ENCODE measurements at regions not wholly inside any gene's neighbourhood (a gene's known extent, or its start where the extent isn't known, plus 50 kb on each side); places are given as distances from the start of the nearest gene placed in this dataset.
A peak's percentile ranks its signal among the peaks of the same experiment; 100 is the strongest.

GRCh38 chr5:71880536-71880935 lies 161.5 kb downstream of the CARTPT start:
- WGBS, result 71% methylated on average over 4 of the region's 5 CpGs
- Histone ChIP-seq H2BK15ac (ENCODE audit: low read depth, poor library complexity, severe bottlenecking) (no peak overlapping the region), H3K79me1 (replicated peaks; ENCODE audit: low read length, poor library complexity, severe bottlenecking) (no peaks in the 10 kb centered on the region), H3K36me3 (ENCODE audit: control insufficient read depth in 1 of 2, insufficient read depth in 2 of 2, low read depth in 1 of 2, low read length in 2 of 2) (no peaks in the 10 kb centered on the region), H3K18ac (ENCODE audit: low read depth in 1 of 2, low read length in 2 of 2) (no peak overlapping the region), H3K4me3 (ENCODE audit: insufficient read depth in 1 of 2, low read depth in 1 of 2, low read length in 2 of 2) (no peak overlapping the region), H2BK12ac (ENCODE audit: low read length in 2 of 2) (no peak overlapping the region), H3K9ac (ENCODE audit: low read length) (no peak overlapping the region), H3K27ac (ENCODE audit: low read length, poor library complexity, severe bottlenecking) (no peak overlapping the region), H4K8ac (ENCODE audit: low read length) (no peak overlapping the region), H3K4me1 (ENCODE audit: control insufficient read depth, insufficient read depth, low read depth, low read length) (no peaks in the 10 kb centered on the region), H4K91ac (ENCODE audit: low read length) (no peak overlapping the region), H3K4ac (ENCODE audit: low read depth in 1 of 2, low read length in 2 of 2) (no peak overlapping the region), H3K4me2 (ENCODE audit: low read length, poor library complexity, severe bottlenecking) (no peak overlapping the region), H2AFZ (ENCODE audit: low read depth, low read length) (no peak overlapping the region), H3K27me3 (ENCODE audit: control insufficient read depth in 1 of 2, insufficient read depth in 1 of 2, low read length in 2 of 2) (peaks cover 9 to 12% of the 10 kb centered on the region in 2 experiments), H3K23ac (ENCODE audit: low read length in 2 of 2) (no peak overlapping the region), H3K9me3 (ENCODE audit: control insufficient read depth, low read length) (no peaks in the 10 kb centered on the region), H3K14ac (ENCODE audit: low read length in 2 of 2) (no peak overlapping the region), H2AK5ac (ENCODE audit: low read length, severe bottlenecking) (no peak overlapping the region), H2BK120ac (ENCODE audit: low read depth, low read length) (no peak overlapping the region), H2BK5ac (ENCODE audit: low read depth, low read length, poor library complexity, severe bottlenecking) (no peak overlapping the region)
- DNase-seq, result peak; percentile 33

GRCh38 chr5:71882826-71883741 lies 164.0 kb downstream of the CARTPT start:
- no peak overlapping the region for H3K4me2 ChIP-seq (ENCODE audit: low read length, poor library complexity, severe bottlenecking)
- H3K4me3 ChIP-seq (ENCODE audit: insufficient read depth in 1 of 2, low read depth in 1 of 2, low read length in 2 of 2), result no peak overlapping the region
- H2BK5ac ChIP-seq (ENCODE audit: low read depth, low read length, poor library complexity, severe bottlenecking), result no peak overlapping the region
- no peak overlapping the region for H3K4ac ChIP-seq (ENCODE audit: low read depth in 1 of 2, low read length in 2 of 2)
- H4K8ac ChIP-seq (ENCODE audit: low read length), result no peak overlapping the region
- H2BK15ac ChIP-seq (ENCODE audit: low read depth, poor library complexity, severe bottlenecking), result no peak overlapping the region
- H4K91ac ChIP-seq (ENCODE audit: low read length), result peak overlapping the region; percentile 4
- H3K18ac ChIP-seq (ENCODE audit: low read depth in 1 of 2, low read length in 2 of 2), result peak overlapping the region in 1 of 2 experiments; percentile 60
- H2BK12ac ChIP-seq (ENCODE audit: low read length in 2 of 2), result no peak overlapping the region
- no peak overlapping the region for H3K23ac ChIP-seq (ENCODE audit: low read length in 2 of 2)
- no peak overlapping the region for H2AK5ac ChIP-seq (ENCODE audit: low read length, severe bottlenecking)
- no peak overlapping the region for H2AFZ ChIP-seq (ENCODE audit: low read depth, low read length)
- H3K9me3 ChIP-seq (ENCODE audit: control insufficient read depth, low read length), result no peaks in the 10 kb centered on the region
- H3K79me1 ChIP-seq (replicated peaks; ENCODE audit: low read length, poor library complexity, severe bottlenecking), result no peaks in the 10 kb centered on the region
- no peak overlapping the region for H3K14ac ChIP-seq (ENCODE audit: low read length in 2 of 2)
- 90% methylated on average over 10 of the region's 10 CpGs for WGBS
- no peak overlapping the region for H3K9ac ChIP-seq (ENCODE audit: low read length)
- no peak overlapping the region for H3K27ac ChIP-seq (ENCODE audit: low read length, poor library complexity, severe bottlenecking)
- H3K36me3 ChIP-seq (ENCODE audit: control insufficient read depth in 1 of 2, insufficient read depth in 2 of 2, low read depth in 1 of 2, low read length in 2 of 2), result no peaks in the 10 kb centered on the region
- H2BK120ac ChIP-seq (ENCODE audit: low read depth, low read length), result no peak overlapping the region
- no peaks in the 10 kb centered on the region for H3K4me1 ChIP-seq (ENCODE audit: control insufficient read depth, insufficient read depth, low read depth, low read length)
- DNase-seq, result peak; percentile 34
- H3K27me3 ChIP-seq (ENCODE audit: control insufficient read depth in 1 of 2, insufficient read depth in 1 of 2, low read length in 2 of 2), result peaks cover 9 to 12% of the 10 kb centered on the region in 2 experiments

GRCh38 chr5:71883742-71884103 lies 164.6 kb downstream of the CARTPT start:
- Histone ChIP-seq H2BK120ac (ENCODE audit: low read depth, low read length) (no peak overlapping the region), H2BK15ac (ENCODE audit: low read depth, poor library complexity, severe bottlenecking) (no peak overlapping the region), H3K18ac (ENCODE audit: low read depth in 1 of 2, low read length in 2 of 2) (peak overlapping the region in 1 of 2 experiments; percentile 60), H4K91ac (ENCODE audit: low read length) (no peak overlapping the region), H2BK5ac (ENCODE audit: low read depth, low read length, poor library complexity, severe bottlenecking) (no peak overlapping the region), H2BK12ac (ENCODE audit: low read length in 2 of 2) (no peak overlapping the region), H3K4me1 (ENCODE audit: control insufficient read depth, insufficient read depth, low read depth, low read length) (no peaks in the 10 kb centered on the region), H3K9ac (ENCODE audit: low read length) (no peak overlapping the region), H3K4me2 (ENCODE audit: low read length, poor library complexity, severe bottlenecking) (no peak overlapping the region), H3K4ac (ENCODE audit: low read depth in 1 of 2, low read length in 2 of 2) (no peak overlapping the region), H3K9me3 (ENCODE audit: control insufficient read depth, low read length) (no peaks in the 10 kb centered on the region), H3K23ac (ENCODE audit: low read length in 2 of 2) (peak overlapping the region in 1 of 2 experiments; percentile 64), H3K79me1 (replicated peaks; ENCODE audit: low read length, poor library complexity, severe bottlenecking) (no peaks in the 10 kb centered on the region), H3K4me3 (ENCODE audit: insufficient read depth in 1 of 2, low read depth in 1 of 2, low read length in 2 of 2) (no peak overlapping the region), H3K27ac (ENCODE audit: low read length, poor library complexity, severe bottlenecking) (no peak overlapping the region), H2AFZ (ENCODE audit: low read depth, low read length) (no peak overlapping the region), H3K14ac (ENCODE audit: low read length in 2 of 2) (no peak overlapping the region), H3K27me3 (ENCODE audit: control insufficient read depth in 1 of 2, insufficient read depth in 1 of 2, low read length in 2 of 2) (peaks cover 9 to 12% of the 10 kb centered on the region in 2 experiments), H4K8ac (ENCODE audit: low read length) (no peak overlapping the region), H3K36me3 (ENCODE audit: control insufficient read depth in 1 of 2, insufficient read depth in 2 of 2, low read depth in 1 of 2, low read length in 2 of 2) (no peaks in the 10 kb centered on the region), H2AK5ac (ENCODE audit: low read length, severe bottlenecking) (no peak overlapping the region)
- DNase-seq, result no peak
- 70% methylated on average over 2 of the region's 2 CpGs for WGBS

GRCh38 chr5:71884926-71885325 lies 165.9 kb downstream of the CARTPT start:
- H3K36me3 ChIP-seq (ENCODE audit: control insufficient read depth in 1 of 2, insufficient read depth in 2 of 2, low read depth in 1 of 2, low read length in 2 of 2), result no peaks in the 10 kb centered on the region
- H3K9ac ChIP-seq (ENCODE audit: low read length), result no peak overlapping the region
- H2AFZ ChIP-seq (ENCODE audit: low read depth, low read length), result no peak overlapping the region
- H3K4ac ChIP-seq (ENCODE audit: low read depth in 1 of 2, low read length in 2 of 2), result no peak overlapping the region
- H3K23ac ChIP-seq (ENCODE audit: low read length in 2 of 2), result no peak overlapping the region
- H3K4me2 ChIP-seq (ENCODE audit: low read length, poor library complexity, severe bottlenecking), result no peak overlapping the region
- H2BK12ac ChIP-seq (ENCODE audit: low read length in 2 of 2), result no peak overlapping the region
- H3K18ac ChIP-seq (ENCODE audit: low read depth in 1 of 2, low read length in 2 of 2), result no peak overlapping the region
- peaks cover 17 to 18% of the 10 kb centered on the region in 2 experiments for H3K27me3 ChIP-seq (ENCODE audit: control insufficient read depth in 1 of 2, insufficient read depth in 1 of 2, low read length in 2 of 2)
- H3K27ac ChIP-seq (ENCODE audit: low read length, poor library complexity, severe bottlenecking), result no peak overlapping the region
- no peak overlapping the region for H3K14ac ChIP-seq (ENCODE audit: low read length in 2 of 2)
- H3K4me3 ChIP-seq (ENCODE audit: insufficient read depth in 1 of 2, low read depth in 1 of 2, low read length in 2 of 2), result no peak overlapping the region
- H2BK120ac ChIP-seq (ENCODE audit: low read depth, low read length), result no peak overlapping the region
- H3K9me3 ChIP-seq (ENCODE audit: control insufficient read depth, low read length), result no peaks in the 10 kb centered on the region
- no peak overlapping the region for H4K91ac ChIP-seq (ENCODE audit: low read length)
- no peak overlapping the region for H2BK5ac ChIP-seq (ENCODE audit: low read depth, low read length, poor library complexity, severe bottlenecking)
- no peak overlapping the region for H4K8ac ChIP-seq (ENCODE audit: low read length)
- no peaks in the 10 kb centered on the region for H3K79me1 ChIP-seq (replicated peaks; ENCODE audit: low read length, poor library complexity, severe bottlenecking)
- H3K4me1 ChIP-seq (ENCODE audit: control insufficient read depth, insufficient read depth, low read depth, low read length), result no peaks in the 10 kb centered on the region
- DNase-seq, result no peak
- no peak overlapping the region for H2BK15ac ChIP-seq (ENCODE audit: low read depth, poor library complexity, severe bottlenecking)
- H2AK5ac ChIP-seq (ENCODE audit: low read length, severe bottlenecking), result no peak overlapping the region

Data from mesenchymal stem cell (in vitro differentiated cells and primary cell).